Heart left ventricle (tissue), 13 donors: ENCODE measurements at regions not wholly inside any gene's neighbourhood (a gene's known extent, or its start where the extent isn't known, plus 50 kb on each side); places are given as distances from the start of the nearest gene placed in this dataset.

Experiments
- CTCF ChIP-seq, 12 donors: fragments of 200-600 bp; sonication (generic) in 4 of 12; IDR thresholded peaks; one replicate each; pipeline versions ENCODE4 v1.5.0 to v1.8.0; 2018 to 2022; ENCODE audit warnings: antibody characterized with exemption in 12 of 12, mild to moderate bottlenecking in 5 of 12
- POLR2A ChIP-seq, 2 donors: fragments of 450-650 bp; IDR thresholded peaks; one replicate each; pipeline ENCODE4 v1.6.1; 2017; ENCODE audit warnings: antibody characterized with exemption in 2 of 2, mild to moderate bottlenecking in 2 of 2, moderate library complexity in 2 of 2
- donor health status: ischemic (EF 13 %, LVEDD 7.1; RV severe dilation, severe dysfunction).
- donor health status: DM: no; HTN: yes; CAD: no.
- donor health status: DM: no; HTN: no; CAD: no.
- donor health status: ischemic (EF 25% LVEDD 6.9; RV normal size, moderate dysfunction).
- donor health status: ischemic (EF 25% LVEDD 5.7; RV mildly dilated, moderate dysfunction).
- donor health status: ischemic (EF 35%, LVEDD 5.7; RV mildly dilated, moderate dysfunction).
- donor health status: nonischemic (EF 11% LVEDD 7.7; RV severe dilation, severe dysfunction).
- donor health status: DM: yes; HTN: yes; CAD: no.
- donor health status: PGD.
- donor health status: ischemic (EF 29% LVEDD 5.4; RV normal size, mild dysfunction).
- donor health status: nonischemic (EF 23%, LVEDD 6.1; RV moderate dilation, normal function).

- TF ChIP-seq CTCF (IDR thresholded peaks at IDR 0.05) (no peak), POLR2A (IDR thresholded peaks at IDR 0.05) (no peak)
Observed at GRCh38 chr4:155434904-155435303, 58.1 kb upstream of the MAP9 start.
